LNCAP (cell line): ENCODE measurements at regions not wholly inside any gene's neighbourhood (a gene's known extent, or its start where the extent isn't known, plus 50 kb on each side); places are given as distances from the start of the nearest gene placed in this dataset.

Experiments
- CTCF ChIP-seq: fragments of 450-650 bp; IDR thresholded peaks from 2 replicates; pipeline ENCODE4 v1.5.1; 2017; ENCODE audit warnings: mild to moderate bottlenecking

- no peak for TF ChIP-seq CTCF
Measured at GRCh38 chr10:43961523-43962345, 313.1 kb upstream of the ZNF32 start.

- no peak for TF ChIP-seq CTCF
Measured at GRCh38 chr10:43960981-43961380, 312.3 kb upstream of the ZNF32 start.

GRCh38 chr10:43960477-43960876 is 311.8 kb upstream of the ZNF32 start:
- no peak for TF ChIP-seq CTCF

- TF ChIP-seq CTCF: no peak
Measured at GRCh38 chr10:43960135-43960415, 311.4 kb upstream of the ZNF32 start.

- no peak for TF ChIP-seq CTCF
Measured at GRCh38 chr10:43959364-43960134, 310.9 kb upstream of the ZNF32 start.

- TF ChIP-seq CTCF: no peak
Measured at GRCh38 chr10:43958964-43959363, 310.3 kb upstream of the ZNF32 start.

- TF ChIP-seq CTCF: no peak
Measured at GRCh38 chr10:43958071-43958432, 309.4 kb upstream of the ZNF32 start.
